ENCODE measurements at regions not wholly inside any gene's neighbourhood (a gene's known extent, or its start where the extent isn't known, plus 50 kb on each side); places are given as distances from the start of the nearest gene placed in this dataset.

GRCh38 chr2:114237331-114237730, 205.1 kb upstream of the DPP10 start:
- no peak for TF ChIP-seq SMC3 (conservative IDR thresholded peaks at IDR 0.05; ENCODE audit: poor library complexity)
- no peak for TF ChIP-seq EP300 (conservative IDR thresholded peaks at IDR 0.05; ENCODE audit: poor library complexity, severe bottlenecking)
- TF ChIP-seq RAD21 (conservative IDR thresholded peaks at IDR 0.05): no peak
- Histone ChIP-seq H4K20me1 (ENCODE audit: insufficient read depth) (no peaks in the 10 kb centered on the region), H3K9ac (ENCODE audit: low read length) (no peak overlapping the region), H3F3A (ENCODE audit: insufficient read depth, low read length, poor library complexity, severe bottlenecking) (no peaks in the 10 kb centered on the region), H3K27ac (ENCODE audit: low read length) (no peak overlapping the region), H3K36me3 (ENCODE audit: insufficient read depth, low read length) (no peaks in the 10 kb centered on the region), H2AFZ (ENCODE audit: low read depth, low read length) (no peak overlapping the region), H3K4me2 (ENCODE audit: low read length) (no peak overlapping the region), H3K4me3 (ENCODE audit: low read length) (no peak overlapping the region), H3K9me3 (ENCODE audit: low read length) (no peaks in the 10 kb centered on the region), H3K27me3 (ENCODE audit: insufficient read depth, low read depth, low read length) (no peaks in the 10 kb centered on the region), H3K79me2 (replicated peaks; ENCODE audit: insufficient read depth, low read length) (no peaks in the 10 kb centered on the region), H3K9me2 (ENCODE audit: insufficient read depth, low read length) (no peaks in the 10 kb centered on the region)

DNA sequence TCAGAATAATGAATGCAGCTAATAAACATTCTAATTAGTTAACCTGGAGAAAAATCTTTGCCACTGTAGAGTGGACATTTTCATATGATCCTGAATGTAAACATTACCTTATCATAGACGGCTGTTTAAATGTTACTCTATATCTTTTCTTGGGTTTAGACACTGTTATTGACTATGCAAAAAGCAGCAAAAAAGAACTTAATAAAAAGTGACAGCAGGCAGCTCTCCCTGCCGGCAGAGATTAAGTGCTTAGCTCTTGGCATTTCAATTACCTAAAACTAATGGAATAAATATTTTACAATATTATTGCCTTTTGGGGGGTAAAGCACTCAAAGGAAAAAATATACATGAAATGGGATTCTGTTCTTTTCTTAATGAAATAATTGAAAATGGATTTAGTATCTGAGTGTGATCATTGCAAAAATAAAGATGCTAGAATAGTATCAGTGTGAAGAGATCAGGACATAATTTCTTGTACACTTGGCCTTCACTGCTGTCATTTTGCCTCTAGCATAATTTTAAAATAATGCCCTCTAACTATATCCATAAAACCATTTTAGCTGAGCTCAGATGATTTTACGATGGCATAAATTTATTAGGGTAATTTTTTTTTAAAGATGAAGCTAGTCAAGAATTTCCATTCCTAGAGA, 203.4 kb upstream of the DPP10 start:
- Histone ChIP-seq H3K9me3 (ENCODE audit: low read length) (no peaks in the 10 kb centered on the region), H3K4me3 (ENCODE audit: low read length) (no peak overlapping the region), H3K36me3 (ENCODE audit: insufficient read depth, low read length) (no peaks in the 10 kb centered on the region), H4K20me1 (ENCODE audit: insufficient read depth) (no peaks in the 10 kb centered on the region), H3K9me2 (ENCODE audit: insufficient read depth, low read length) (no peaks in the 10 kb centered on the region), H3K27me3 (ENCODE audit: insufficient read depth, low read depth, low read length) (no peaks in the 10 kb centered on the region), H3K4me2 (ENCODE audit: low read length) (no peak overlapping the region), H3F3A (ENCODE audit: insufficient read depth, low read length, poor library complexity, severe bottlenecking) (no peaks in the 10 kb centered on the region), H3K27ac (ENCODE audit: low read length) (no peak overlapping the region), H3K79me2 (replicated peaks; ENCODE audit: insufficient read depth, low read length) (no peaks in the 10 kb centered on the region), H3K9ac (ENCODE audit: low read length) (no peak overlapping the region), H2AFZ (ENCODE audit: low read depth, low read length) (no peak overlapping the region)
- TF ChIP-seq, protein P1, sequence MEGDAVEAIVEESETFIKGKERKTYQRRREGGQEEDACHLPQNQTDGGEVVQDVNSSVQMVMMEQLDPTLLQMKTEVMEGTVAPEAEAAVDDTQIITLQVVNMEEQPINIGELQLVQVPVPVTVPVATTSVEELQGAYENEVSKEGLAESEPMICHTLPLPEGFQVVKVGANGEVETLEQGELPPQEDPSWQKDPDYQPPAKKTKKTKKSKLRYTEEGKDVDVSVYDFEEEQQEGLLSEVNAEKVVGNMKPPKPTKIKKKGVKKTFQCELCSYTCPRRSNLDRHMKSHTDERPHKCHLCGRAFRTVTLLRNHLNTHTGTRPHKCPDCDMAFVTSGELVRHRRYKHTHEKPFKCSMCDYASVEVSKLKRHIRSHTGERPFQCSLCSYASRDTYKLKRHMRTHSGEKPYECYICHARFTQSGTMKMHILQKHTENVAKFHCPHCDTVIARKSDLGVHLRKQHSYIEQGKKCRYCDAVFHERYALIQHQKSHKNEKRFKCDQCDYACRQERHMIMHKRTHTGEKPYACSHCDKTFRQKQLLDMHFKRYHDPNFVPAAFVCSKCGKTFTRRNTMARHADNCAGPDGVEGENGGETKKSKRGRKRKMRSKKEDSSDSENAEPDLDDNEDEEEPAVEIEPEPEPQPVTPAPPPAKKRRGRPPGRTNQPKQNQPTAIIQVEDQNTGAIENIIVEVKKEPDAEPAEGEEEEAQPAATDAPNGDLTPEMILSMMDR (IDR thresholded peaks at IDR 0.05; ENCODE audit: poor library complexity, severe bottlenecking): no peak
- TF ChIP-seq RAD21 (conservative IDR thresholded peaks at IDR 0.05) (no peak), SMC3 (conservative IDR thresholded peaks at IDR 0.05; ENCODE audit: poor library complexity) (no peak), POLR2AphosphoS5 (IDR thresholded peaks at IDR 0.05) (no peak), EZH2 (IDR thresholded peaks at IDR 0.05; ENCODE audit: borderline replicate concordance, insufficient read depth, low read length, poor library complexity, severe bottlenecking) (no peak), MXI1 (conservative IDR thresholded peaks at IDR 0.05; ENCODE audit: poor library complexity, severe bottlenecking) (no peak), TAF1 (IDR thresholded peaks at IDR 0.05; ENCODE audit: low read depth) (no peak), EP300 (conservative IDR thresholded peaks at IDR 0.05; ENCODE audit: poor library complexity, severe bottlenecking) (no peak)
- TF ChIP-seq, protein P2, sequence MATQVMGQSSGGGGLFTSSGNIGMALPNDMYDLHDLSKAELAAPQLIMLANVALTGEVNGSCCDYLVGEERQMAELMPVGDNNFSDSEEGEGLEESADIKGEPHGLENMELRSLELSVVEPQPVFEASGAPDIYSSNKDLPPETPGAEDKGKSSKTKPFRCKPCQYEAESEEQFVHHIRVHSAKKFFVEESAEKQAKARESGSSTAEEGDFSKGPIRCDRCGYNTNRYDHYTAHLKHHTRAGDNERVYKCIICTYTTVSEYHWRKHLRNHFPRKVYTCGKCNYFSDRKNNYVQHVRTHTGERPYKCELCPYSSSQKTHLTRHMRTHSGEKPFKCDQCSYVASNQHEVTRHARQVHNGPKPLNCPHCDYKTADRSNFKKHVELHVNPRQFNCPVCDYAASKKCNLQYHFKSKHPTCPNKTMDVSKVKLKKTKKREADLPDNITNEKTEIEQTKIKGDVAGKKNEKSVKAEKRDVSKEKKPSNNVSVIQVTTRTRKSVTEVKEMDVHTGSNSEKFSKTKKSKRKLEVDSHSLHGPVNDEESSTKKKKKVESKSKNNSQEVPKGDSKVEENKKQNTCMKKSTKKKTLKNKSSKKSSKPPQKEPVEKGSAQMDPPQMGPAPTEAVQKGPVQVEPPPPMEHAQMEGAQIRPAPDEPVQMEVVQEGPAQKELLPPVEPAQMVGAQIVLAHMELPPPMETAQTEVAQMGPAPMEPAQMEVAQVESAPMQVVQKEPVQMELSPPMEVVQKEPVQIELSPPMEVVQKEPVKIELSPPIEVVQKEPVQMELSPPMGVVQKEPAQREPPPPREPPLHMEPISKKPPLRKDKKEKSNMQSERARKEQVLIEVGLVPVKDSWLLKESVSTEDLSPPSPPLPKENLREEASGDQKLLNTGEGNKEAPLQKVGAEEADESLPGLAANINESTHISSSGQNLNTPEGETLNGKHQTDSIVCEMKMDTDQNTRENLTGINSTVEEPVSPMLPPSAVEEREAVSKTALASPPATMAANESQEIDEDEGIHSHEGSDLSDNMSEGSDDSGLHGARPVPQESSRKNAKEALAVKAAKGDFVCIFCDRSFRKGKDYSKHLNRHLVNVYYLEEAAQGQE (IDR thresholded peaks at IDR 0.05; ENCODE audit: borderline replicate concordance): no peak
